Right lobe of liver (tissue), 4 donors: ENCODE measurements at regions not wholly inside any gene's neighbourhood (a gene's known extent, or its start where the extent isn't known, plus 50 kb on each side); places are given as distances from the start of the nearest gene placed in this dataset.
"Not testable (repeated sequence)": the region's sequence is repeated elsewhere in the genome, so short reads cannot be mapped to it uniquely, and the experiment has no call there.

Source experiments
- POLR2A ChIP-seq: fragments of 450-650 bp; IDR thresholded peaks from one replicate; pipeline ENCODE4 v1.6.1; 2017; ENCODE audit warnings: antibody characterized with exemption, mild to moderate bottlenecking
- TF ChIP-seq, protein P1 (sequence below), 4 donors: fragments of 200-600 bp in 3 of 4; fragments of 450-650 bp in 1 of 4; IDR thresholded peaks; one replicate each; pipeline versions ENCODE4 v1.5.1 to v1.8.0; 2016 to 2022; ENCODE audit warnings: antibody characterized with exemption in 4 of 4, mild to moderate bottlenecking in 2 of 4
- donor health status: DM: no; HTN: no; CAD: no.
- donor health status: DM: no; HTN: no; CAD: no.
- donor health status: DM: no; HTN: yes; CAD: no.

- TF ChIP-seq, protein P1, sequence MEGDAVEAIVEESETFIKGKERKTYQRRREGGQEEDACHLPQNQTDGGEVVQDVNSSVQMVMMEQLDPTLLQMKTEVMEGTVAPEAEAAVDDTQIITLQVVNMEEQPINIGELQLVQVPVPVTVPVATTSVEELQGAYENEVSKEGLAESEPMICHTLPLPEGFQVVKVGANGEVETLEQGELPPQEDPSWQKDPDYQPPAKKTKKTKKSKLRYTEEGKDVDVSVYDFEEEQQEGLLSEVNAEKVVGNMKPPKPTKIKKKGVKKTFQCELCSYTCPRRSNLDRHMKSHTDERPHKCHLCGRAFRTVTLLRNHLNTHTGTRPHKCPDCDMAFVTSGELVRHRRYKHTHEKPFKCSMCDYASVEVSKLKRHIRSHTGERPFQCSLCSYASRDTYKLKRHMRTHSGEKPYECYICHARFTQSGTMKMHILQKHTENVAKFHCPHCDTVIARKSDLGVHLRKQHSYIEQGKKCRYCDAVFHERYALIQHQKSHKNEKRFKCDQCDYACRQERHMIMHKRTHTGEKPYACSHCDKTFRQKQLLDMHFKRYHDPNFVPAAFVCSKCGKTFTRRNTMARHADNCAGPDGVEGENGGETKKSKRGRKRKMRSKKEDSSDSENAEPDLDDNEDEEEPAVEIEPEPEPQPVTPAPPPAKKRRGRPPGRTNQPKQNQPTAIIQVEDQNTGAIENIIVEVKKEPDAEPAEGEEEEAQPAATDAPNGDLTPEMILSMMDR (IDR thresholded peaks at IDR 0.05), result not testable (repeated sequence)
- TF ChIP-seq POLR2A, result not testable (repeated sequence)
These were observed 267.9 kb upstream of the GRAMD2B start for GRCh38 chr5:126155298-126155697.
